GM12864 (cell line): ENCODE measurements at regions not wholly inside any gene's neighbourhood (a gene's known extent, or its start where the extent isn't known, plus 50 kb on each side); places are given as distances from the start of the nearest gene placed in this dataset.
A peak's percentile ranks its signal among the peaks of the same experiment; 100 is the strongest.

ENCODE experiments used
- DNase-seq: peaks from one replicate; pipeline ENCODE4 v3.0.0-alpha.2; 2011; ENCODE audit warnings: low read depth
- H3K4me3 ChIP-seq: 2 replicates; pipeline ENCODE4 v1.5.1; 2011; ENCODE audit warnings: mild to moderate bottlenecking, low read depth, low read length, control low read depth
- CTCF ChIP-seq: IDR thresholded peaks from 2 replicates; pipeline ENCODE4 v1.5.1; 2011; ENCODE audit warnings: low read depth, mild to moderate bottlenecking, moderate library complexity, low read length, control low read depth, inconsistent platforms; ENCODE audit errors: missing control alignments

GRCh38 chr2:118496870-118497611 is 350.4 kb downstream of the EN1 start:
- DNase-seq = no peak
- H3K4me3 ChIP-seq = no peak overlapping the region
- TF ChIP-seq CTCF = no peak

GRCh38 chr2:118496467-118496866 is 351.0 kb downstream of the EN1 start:
- TF ChIP-seq CTCF = no peak
- no peak for DNase-seq
- no peak overlapping the region for H3K4me3 ChIP-seq

- DNase-seq = no peak
- H3K4me3 ChIP-seq = no peak overlapping the region
- TF ChIP-seq CTCF = no peak
Measured at GRCh38 chr2:118495290-118495689, 352.2 kb downstream of the EN1 start.

- DNase-seq = no peak
- H3K4me3 ChIP-seq = no peak overlapping the region
- TF ChIP-seq CTCF = no peak
Measured at GRCh38 chr2:118493213-118493612, 354.2 kb downstream of the EN1 start.

GRCh38 chr2:118492335-118492734 is 355.1 kb downstream of the EN1 start:
- no peak overlapping the region for H3K4me3 ChIP-seq
- peak; percentile 1 for DNase-seq
- peak; percentile 37 for TF ChIP-seq CTCF

- no peak for TF ChIP-seq CTCF
- no peak for DNase-seq
- H3K4me3 ChIP-seq = no peak overlapping the region
Measured at GRCh38 chr2:118490330-118490729, 357.1 kb downstream of the EN1 start.

- no peak for DNase-seq
- H3K4me3 ChIP-seq = no peak overlapping the region
- no peak for TF ChIP-seq CTCF
Measured at GRCh38 chr2:118489712-118490299, 357.6 kb downstream of the EN1 start.
